Spleen (tissue), 7 donors: ENCODE measurements at regions not wholly inside any gene's neighbourhood (a gene's known extent, or its start where the extent isn't known, plus 50 kb on each side); places are given as distances from the start of the nearest gene placed in this dataset.

Source experiments
- POLR2AphosphoS5 ChIP-seq, 3 donors: sonication (generic); formaldehyde crosslinking; IDR thresholded peaks; one replicate each; pipeline ENCODE4 v1.5.1; 2017; ENCODE audit warnings: antibody characterized with exemption in 3 of 3
- TF ChIP-seq, protein P1 (sequence below), 11 experiments: fragments of 200-600 bp in 7 of 11; fragments of 450-650 bp in 4 of 11; sonication (generic) in 4 of 11; IDR thresholded peaks in 8 of 11; conservative IDR thresholded peaks in 3 of 11; 1 replicate in 7 of 11; 2 replicates in 4 of 11; pipeline versions ENCODE4 v1.4.0 to v1.8.0; 2016 to 2021; ENCODE audit warnings: antibody characterized with exemption in 11 of 11, inconsistent platforms in 4 of 11, mild to moderate bottlenecking in 1 of 11
- donor health status: DM: no; HTN: no; CAD: no; lungs with moderate emphysema.
- donor health status: DM: no; HTN: no; CAD: no.
- donor health status: DM: no; HTN: no; CAD: no.

DNA sequence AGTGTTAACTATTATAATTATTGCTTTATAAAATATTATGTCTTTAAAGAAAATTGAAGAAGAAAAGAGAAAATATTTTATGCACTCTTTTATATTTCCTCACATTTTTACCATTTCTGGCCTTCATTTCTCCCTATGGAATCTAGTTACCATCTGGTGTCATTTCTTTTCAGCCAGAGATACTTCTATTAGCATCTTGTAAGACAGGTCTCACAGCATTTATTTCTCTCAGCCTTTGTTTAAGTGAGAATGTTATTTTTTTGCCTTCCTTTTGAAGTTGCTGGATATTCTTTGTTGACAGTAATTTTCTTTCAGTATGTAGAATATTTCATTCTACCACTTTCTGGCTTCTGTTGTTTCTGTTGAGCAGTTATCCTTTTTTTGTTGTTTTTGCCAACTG, 652.1 kb upstream of the CITED2 start:
- TF ChIP-seq, protein P1, sequence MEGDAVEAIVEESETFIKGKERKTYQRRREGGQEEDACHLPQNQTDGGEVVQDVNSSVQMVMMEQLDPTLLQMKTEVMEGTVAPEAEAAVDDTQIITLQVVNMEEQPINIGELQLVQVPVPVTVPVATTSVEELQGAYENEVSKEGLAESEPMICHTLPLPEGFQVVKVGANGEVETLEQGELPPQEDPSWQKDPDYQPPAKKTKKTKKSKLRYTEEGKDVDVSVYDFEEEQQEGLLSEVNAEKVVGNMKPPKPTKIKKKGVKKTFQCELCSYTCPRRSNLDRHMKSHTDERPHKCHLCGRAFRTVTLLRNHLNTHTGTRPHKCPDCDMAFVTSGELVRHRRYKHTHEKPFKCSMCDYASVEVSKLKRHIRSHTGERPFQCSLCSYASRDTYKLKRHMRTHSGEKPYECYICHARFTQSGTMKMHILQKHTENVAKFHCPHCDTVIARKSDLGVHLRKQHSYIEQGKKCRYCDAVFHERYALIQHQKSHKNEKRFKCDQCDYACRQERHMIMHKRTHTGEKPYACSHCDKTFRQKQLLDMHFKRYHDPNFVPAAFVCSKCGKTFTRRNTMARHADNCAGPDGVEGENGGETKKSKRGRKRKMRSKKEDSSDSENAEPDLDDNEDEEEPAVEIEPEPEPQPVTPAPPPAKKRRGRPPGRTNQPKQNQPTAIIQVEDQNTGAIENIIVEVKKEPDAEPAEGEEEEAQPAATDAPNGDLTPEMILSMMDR (IDR thresholded peaks at IDR 0.05 in 8 of 11, conservative IDR thresholded peaks at IDR 0.05 in 3 of 11), result no peak
- TF ChIP-seq POLR2AphosphoS5 (IDR thresholded peaks at IDR 0.05), result no peak
